HL-60 (cell line): ENCODE measurements at regions not wholly inside any gene's neighbourhood (a gene's known extent, or its start where the extent isn't known, plus 50 kb on each side); places are given as distances from the start of the nearest gene placed in this dataset.

Source experiments
- DNase-seq, 2 experiments: peaks; one replicate each; pipeline ENCODE4 v3.0.0-alpha.2; 2010 to 2020; ENCODE audit warnings: low read depth in 1 of 2, low spot score in 1 of 2
- H3K27ac ChIP-seq: fragments of 250-450 bp; sonication (Bioruptor Pico); replicated peaks from 2 replicates; pipeline ENCODE4 v1.5.1; 2020; ENCODE audit warnings: mild to moderate bottlenecking, moderate library complexity
- H3K27me3 ChIP-seq: fragments of 250-450 bp; sonication (Bioruptor Pico); 2 replicates; pipeline ENCODE4 v1.5.1; 2021; ENCODE audit warnings: mild to moderate bottlenecking, moderate library complexity; ENCODE audit not compliant: insufficient read depth, poor library complexity, severe bottlenecking
- H3K4me3 ChIP-seq: replicated peaks from 2 replicates; pipeline ENCODE4 v1.5.1; 2011; ENCODE audit warnings: mild to moderate bottlenecking, control low read depth, low read length; ENCODE audit not compliant: insufficient read depth
- CTCF ChIP-seq: IDR thresholded peaks from one replicate; pipeline ENCODE4 v1.5.1; 2011; ENCODE audit warnings: low read length, control low read depth, inconsistent platforms; ENCODE audit not compliant: insufficient read depth
- GABPA ChIP-seq: IDR thresholded peaks from 2 replicates; pipeline ENCODE4 v1.6.1; 2012; ENCODE audit warnings: low read depth
- POLR2AphosphoS5 ChIP-seq: IDR thresholded peaks from 2 replicates; pipeline ENCODE4 v1.6.1; 2012; ENCODE audit warnings: low read depth
- REST ChIP-seq: IDR thresholded peaks from 2 replicates; pipeline ENCODE4 v1.6.1; 2012; ENCODE audit warnings: low read depth; ENCODE audit not compliant: insufficient replicate concordance
- SPI1 ChIP-seq: IDR thresholded peaks from 2 replicates; pipeline ENCODE4 v1.6.1; 2012; ENCODE audit warnings: low read depth, mild to moderate bottlenecking, borderline replicate concordance

GRCh38 chr16:50979806-50980620 is 171.1 kb downstream of the SALL1 start:
- Histone ChIP-seq H3K4me3 (no peak overlapping the region), H3K27ac (no peak overlapping the region), H3K27me3 (no peaks in the 10 kb centered on the region)
- TF ChIP-seq REST (no peak), SPI1 (no peak), GABPA (no peak), POLR2AphosphoS5 (no peak), CTCF (no peak)
- DNase-seq: no peak

GRCh38 chr16:50977138-50977537 is 173.9 kb downstream of the SALL1 start:
- Histone ChIP-seq H3K27ac (no peak overlapping the region), H3K27me3 (no peaks in the 10 kb centered on the region), H3K4me3 (no peak overlapping the region)
- TF ChIP-seq SPI1 (no peak), CTCF (no peak), GABPA (no peak), POLR2AphosphoS5 (no peak), REST (no peak)
- no peak for DNase-seq

- no peak for DNase-seq
- H3K27me3 ChIP-seq: no peaks in the 10 kb centered on the region
- TF ChIP-seq REST: no peak
- TF ChIP-seq SPI1: no peak
- no peak for TF ChIP-seq GABPA
- TF ChIP-seq CTCF: no peak
- TF ChIP-seq POLR2AphosphoS5: no peak
- H3K27ac ChIP-seq: no peak overlapping the region
- no peak overlapping the region for H3K4me3 ChIP-seq
Observed at GRCh38 chr16:50974438-50975036, 176.5 kb downstream of the SALL1 start.
